ENCODE measurements at regions not wholly inside any gene's neighbourhood (a gene's known extent, or its start where the extent isn't known, plus 50 kb on each side); places are given as distances from the start of the nearest gene placed in this dataset.

GRCh38 chr2:128925631-128926030 lies 607.0 kb upstream of the HS6ST1 start:
- TF ChIP-seq CTCF (IDR thresholded peaks at IDR 0.05; ENCODE audit: low read depth, low read length, poor library complexity, severe bottlenecking) (no peak), EZH2phosphoT487 (IDR thresholded peaks at IDR 0.05; ENCODE audit: borderline replicate concordance, low read length) (no peak)

Measured in DOHH2 (cell line).